Mesenchymal stem cell (in vitro differentiated cells and primary cell): ENCODE measurements at regions not wholly inside any gene's neighbourhood (a gene's known extent, or its start where the extent isn't known, plus 50 kb on each side); places are given as distances from the start of the nearest gene placed in this dataset.

Experiments used
- DNase-seq: peaks from one replicate; pipeline ENCODE4 v3.0.0-alpha.2; 2013
- H2AFZ ChIP-seq: one replicate; pipeline ENCODE4 v1.6.1; 2013; ENCODE audit warnings: low read depth, mild to moderate bottlenecking, control low read depth, inconsistent platforms, low read length, moderate library complexity
- H2AK5ac ChIP-seq: 2 replicates; pipeline ENCODE4 v1.6.1; 2013; ENCODE audit warnings: low read length, moderate library complexity, mild to moderate bottlenecking, inconsistent platforms; ENCODE audit not compliant: severe bottlenecking
- H2BK120ac ChIP-seq: one replicate; pipeline ENCODE4 v1.6.1; 2013; ENCODE audit warnings: low read depth, mild to moderate bottlenecking, inconsistent platforms, low read length, moderate library complexity
- H2BK12ac ChIP-seq, 2 experiments: one replicate each; pipeline ENCODE4 v1.6.1; 2013; ENCODE audit warnings: inconsistent platforms in 2 of 2, low read length in 2 of 2, mild to moderate bottlenecking in 2 of 2, moderate library complexity in 2 of 2, control low read depth in 1 of 2
- H2BK15ac ChIP-seq: one replicate; pipeline ENCODE4 v1.6.1; 2013; ENCODE audit warnings: mild to moderate bottlenecking, low read depth, inconsistent platforms; ENCODE audit not compliant: poor library complexity, severe bottlenecking
- H2BK5ac ChIP-seq: 2 replicates; pipeline ENCODE4 v1.6.1; 2013; ENCODE audit warnings: low read depth, mild to moderate bottlenecking, low read length, control low read depth, inconsistent platforms; ENCODE audit not compliant: poor library complexity, severe bottlenecking
- H3K14ac ChIP-seq, 2 experiments: one replicate each; pipeline ENCODE4 v1.6.1; 2013; ENCODE audit warnings: inconsistent platforms in 2 of 2, low read length in 2 of 2, control low read depth in 1 of 2, mild to moderate bottlenecking in 1 of 2, moderate library complexity in 1 of 2
- H3K18ac ChIP-seq, 2 experiments: one replicate each; pipeline ENCODE4 v1.6.1; 2013; ENCODE audit warnings: inconsistent platforms in 2 of 2, low read length in 2 of 2, control low read depth in 1 of 2, low read depth in 1 of 2, mild to moderate bottlenecking in 1 of 2
- H3K23ac ChIP-seq, 2 experiments: one replicate each; pipeline ENCODE4 v1.6.1; 2013; ENCODE audit warnings: inconsistent platforms in 2 of 2, low read length in 2 of 2, mild to moderate bottlenecking in 2 of 2, moderate library complexity in 2 of 2, control low read depth in 1 of 2
- H3K27ac ChIP-seq: 2 replicates; pipeline ENCODE4 v1.5.1; 2013; ENCODE audit warnings: mild to moderate bottlenecking, moderate library complexity, low read length, control low read depth, inconsistent platforms; ENCODE audit not compliant: poor library complexity, severe bottlenecking
- H3K27me3 ChIP-seq, 2 experiments: 2 replicates each; pipeline versions ENCODE4 v1.6.1 to v1.7.0; 2013; ENCODE audit warnings: low read length in 2 of 2, mild to moderate bottlenecking in 2 of 2, moderate library complexity in 2 of 2, control low read depth in 1 of 2, inconsistent platforms in 1 of 2; ENCODE audit not compliant: control insufficient read depth in 1 of 2, insufficient read depth in 1 of 2
- H3K36me3 ChIP-seq, 2 experiments: 2 replicates each; pipeline versions ENCODE4 v1.6.1 to v1.7.0; 2013; ENCODE audit warnings: low read length in 2 of 2, control low read depth in 1 of 2, inconsistent platforms in 1 of 2, low read depth in 1 of 2, mild to moderate bottlenecking in 1 of 2; ENCODE audit not compliant: insufficient read depth in 2 of 2, control insufficient read depth in 1 of 2
- H3K4ac ChIP-seq, 2 experiments: one replicate each; pipeline ENCODE4 v1.6.1; 2013; ENCODE audit warnings: inconsistent platforms in 2 of 2, low read length in 2 of 2, mild to moderate bottlenecking in 2 of 2, moderate library complexity in 2 of 2, control low read depth in 1 of 2, low read depth in 1 of 2
- H3K4me1 ChIP-seq: 2 replicates; pipeline ENCODE4 v1.6.1; 2013; ENCODE audit warnings: low read depth, low read length, control low read depth; ENCODE audit not compliant: control insufficient read depth, insufficient read depth
- H3K4me2 ChIP-seq: 2 replicates; pipeline ENCODE4 v1.6.1; 2013; ENCODE audit warnings: low read length, mild to moderate bottlenecking, inconsistent platforms; ENCODE audit not compliant: poor library complexity, severe bottlenecking
- H3K4me3 ChIP-seq, 2 experiments: 2 replicates each; pipeline versions ENCODE4 v1.5.1 to v1.7.0; 2013; ENCODE audit warnings: low read length in 2 of 2, mild to moderate bottlenecking in 2 of 2, control low read depth in 1 of 2, low read depth in 1 of 2; ENCODE audit not compliant: insufficient read depth in 1 of 2
- H3K79me1 ChIP-seq: replicated peaks from 2 replicates; pipeline ENCODE4 v1.6.1; 2013; ENCODE audit warnings: mild to moderate bottlenecking, control low read depth, low read length, inconsistent platforms; ENCODE audit not compliant: poor library complexity, severe bottlenecking
- H3K9ac ChIP-seq: 2 replicates; pipeline ENCODE4 v1.7.0; 2013; ENCODE audit warnings: mild to moderate bottlenecking, low read length, moderate library complexity
- H3K9me3 ChIP-seq: 2 replicates; pipeline ENCODE4 v1.7.0; 2013; ENCODE audit warnings: mild to moderate bottlenecking, low read length; ENCODE audit not compliant: control insufficient read depth
- H4K8ac ChIP-seq: one replicate; pipeline ENCODE4 v1.6.1; 2013; ENCODE audit warnings: inconsistent platforms, mild to moderate bottlenecking, low read length, moderate library complexity
- H4K91ac ChIP-seq: one replicate; pipeline ENCODE4 v1.6.1; 2013; ENCODE audit warnings: mild to moderate bottlenecking, low read length, inconsistent platforms
- WGBS: methylation state at CpG from one replicate; pipeline ENCODE4 v1.1.7; 2013; ENCODE audit warnings: mixed read lengths; 5-methylcytosine and 5-hydroxymethylcytosine counted together

- no peak overlapping the region for H3K27ac ChIP-seq
- H3K4ac ChIP-seq = no peak overlapping the region
- no peak overlapping the region for H4K8ac ChIP-seq
- no peak overlapping the region for H3K23ac ChIP-seq
- no peak overlapping the region for H2BK15ac ChIP-seq
- H3K36me3 ChIP-seq = no peaks in the 10 kb centered on the region
- H3K4me1 ChIP-seq = no peaks in the 10 kb centered on the region
- H3K79me1 ChIP-seq = no peaks in the 10 kb centered on the region
- 79% methylated on average over 7 of the region's 7 CpGs for WGBS
- H3K9ac ChIP-seq = peak overlapping the region; percentile 42
- H2BK120ac ChIP-seq = no peak overlapping the region
- H4K91ac ChIP-seq = no peak overlapping the region
- no peak overlapping the region for H2AFZ ChIP-seq
- no peak overlapping the region for H3K4me2 ChIP-seq
- DNase-seq = no peak
- no peak overlapping the region for H3K18ac ChIP-seq
- H2BK12ac ChIP-seq = no peak overlapping the region
- H3K4me3 ChIP-seq = peak overlapping the region in 1 of 2 experiments; percentile 24
- H3K14ac ChIP-seq = no peak overlapping the region
- peaks cover 0 to 65% of the 10 kb centered on the region in 2 experiments for H3K27me3 ChIP-seq
- no peak overlapping the region for H2AK5ac ChIP-seq
- no peaks in the 10 kb centered on the region for H3K9me3 ChIP-seq
- no peak overlapping the region for H2BK5ac ChIP-seq
These were observed 472.9 kb downstream of the SOX6 start for GRCh38 chr11:15883455-15883920.

- H2BK120ac ChIP-seq = peak overlapping the region; percentile 15
- no peaks in the 10 kb centered on the region for H3K4me1 ChIP-seq
- no peak overlapping the region for H3K4me2 ChIP-seq
- no peak overlapping the region for H2AK5ac ChIP-seq
- peaks cover 0 to 71% of the 10 kb centered on the region in 2 experiments for H3K27me3 ChIP-seq
- H2BK5ac ChIP-seq = no peak overlapping the region
- H3K4ac ChIP-seq = peak overlapping the region in 1 of 2 experiments; percentile 54
- no peak overlapping the region for H3K4me3 ChIP-seq
- H3K18ac ChIP-seq = no peak overlapping the region
- no peak overlapping the region for H3K27ac ChIP-seq
- no peak overlapping the region for H3K23ac ChIP-seq
- H4K91ac ChIP-seq = peak overlapping the region; percentile 11
- no peak overlapping the region for H3K14ac ChIP-seq
- WGBS = 93% methylated on average over 9 of the region's 13 CpGs
- no peak for DNase-seq
- peak overlapping the region; percentile 1 for H4K8ac ChIP-seq
- peak overlapping the region; percentile 8 to 38 for H2BK12ac ChIP-seq
- H3K79me1 ChIP-seq = no peaks in the 10 kb centered on the region
- no peaks in the 10 kb centered on the region for H3K36me3 ChIP-seq
- H2BK15ac ChIP-seq = no peak overlapping the region
- no peaks in the 10 kb centered on the region for H3K9me3 ChIP-seq
- no peak overlapping the region for H2AFZ ChIP-seq
- no peak overlapping the region for H3K9ac ChIP-seq
These were observed 472.2 kb downstream of the SOX6 start for GRCh38 chr11:15884141-15884540.

- peak; percentile 76 for DNase-seq
- Histone ChIP-seq H3K79me1 (no peaks in the 10 kb centered on the region), H2BK5ac (no peak overlapping the region), H3K4me1 (peaks cover 1% of the 10 kb centered on the region), H3K9ac (no peak overlapping the region), H3K14ac (no peak overlapping the region), H2BK15ac (no peak overlapping the region), H3K4me3 (no peak overlapping the region), H3K27me3 (peaks cover 0 to 74% of the 10 kb centered on the region in 2 experiments), H4K91ac (no peak overlapping the region), H3K9me3 (no peaks in the 10 kb centered on the region), H2AFZ (peak overlapping the region; percentile 3), H3K36me3 (no peaks in the 10 kb centered on the region), H3K23ac (no peak overlapping the region), H2AK5ac (no peak overlapping the region), H3K18ac (no peak overlapping the region), H3K4ac (no peak overlapping the region), H2BK120ac (no peak overlapping the region), H3K27ac (no peak overlapping the region), H3K4me2 (no peak overlapping the region), H2BK12ac (peak overlapping the region in 1 of 2 experiments; percentile 90), H4K8ac (peak overlapping the region; percentile 60)
- 24% methylated on average over 6 of the region's 6 CpGs for WGBS
These were observed 471.4 kb downstream of the SOX6 start for GRCh38 chr11:15884777-15885540.

DNA sequence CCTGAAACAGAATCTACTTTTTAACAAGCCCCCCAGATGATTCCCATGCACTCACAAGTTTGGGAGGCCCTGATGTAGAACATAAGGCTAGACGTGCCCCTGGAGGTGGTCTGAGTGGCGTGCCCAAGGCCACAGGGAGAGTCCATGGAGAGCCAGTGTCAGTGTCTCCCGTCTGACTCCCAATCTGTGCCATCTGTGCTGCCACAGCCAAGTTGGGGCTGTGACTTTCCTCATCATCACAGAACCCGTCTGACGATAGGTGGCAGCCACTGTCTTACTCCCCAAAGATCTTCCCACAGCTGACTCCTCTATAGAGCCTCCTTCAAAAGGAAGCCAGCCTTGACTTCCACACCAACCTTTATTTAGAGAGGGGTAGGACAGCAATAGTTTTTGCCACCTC lies 470.5 kb downstream of the SOX6 start:
- H2BK5ac ChIP-seq = no peak overlapping the region
- 88% methylated on average over 5 of the region's 5 CpGs for WGBS

More for the DNA sequence above, 470.5 kb downstream of the SOX6 start:
- H3K4ac ChIP-seq = peak overlapping the region; percentile 40 to 41
- peaks cover 0 to 74% of the 10 kb centered on the region in 2 experiments for H3K27me3 ChIP-seq
- peak overlapping the region in 1 of 2 experiments; percentile 94 for H3K18ac ChIP-seq
- H3K9ac ChIP-seq = no peak overlapping the region
- H3K4me3 ChIP-seq = no peak overlapping the region
- no peak overlapping the region for H2AK5ac ChIP-seq
- no peak overlapping the region for H3K27ac ChIP-seq
- peak overlapping the region; percentile 35 for H2BK120ac ChIP-seq
- no peak overlapping the region for H2BK15ac ChIP-seq
- no peak overlapping the region for H2AFZ ChIP-seq
- H3K79me1 ChIP-seq = no peaks in the 10 kb centered on the region
- no peaks in the 10 kb centered on the region for H3K36me3 ChIP-seq
- H3K4me2 ChIP-seq = no peak overlapping the region
- peak overlapping the region; percentile 83 for H4K8ac ChIP-seq
- DNase-seq = no peak
- H3K14ac ChIP-seq = peak overlapping the region in 1 of 2 experiments; percentile 61
- H2BK12ac ChIP-seq = peak overlapping the region; percentile 59 to 90
- H3K9me3 ChIP-seq = no peaks in the 10 kb centered on the region
- no peak overlapping the region for H3K23ac ChIP-seq
- H3K4me1 ChIP-seq = peaks cover 6% of the 10 kb centered on the region
- H4K91ac ChIP-seq = peak overlapping the region; percentile 81
